ENCODE measurements at regions not wholly inside any gene's neighbourhood (a gene's known extent, or its start where the extent isn't known, plus 50 kb on each side); places are given as distances from the start of the nearest gene placed in this dataset.

DNA sequence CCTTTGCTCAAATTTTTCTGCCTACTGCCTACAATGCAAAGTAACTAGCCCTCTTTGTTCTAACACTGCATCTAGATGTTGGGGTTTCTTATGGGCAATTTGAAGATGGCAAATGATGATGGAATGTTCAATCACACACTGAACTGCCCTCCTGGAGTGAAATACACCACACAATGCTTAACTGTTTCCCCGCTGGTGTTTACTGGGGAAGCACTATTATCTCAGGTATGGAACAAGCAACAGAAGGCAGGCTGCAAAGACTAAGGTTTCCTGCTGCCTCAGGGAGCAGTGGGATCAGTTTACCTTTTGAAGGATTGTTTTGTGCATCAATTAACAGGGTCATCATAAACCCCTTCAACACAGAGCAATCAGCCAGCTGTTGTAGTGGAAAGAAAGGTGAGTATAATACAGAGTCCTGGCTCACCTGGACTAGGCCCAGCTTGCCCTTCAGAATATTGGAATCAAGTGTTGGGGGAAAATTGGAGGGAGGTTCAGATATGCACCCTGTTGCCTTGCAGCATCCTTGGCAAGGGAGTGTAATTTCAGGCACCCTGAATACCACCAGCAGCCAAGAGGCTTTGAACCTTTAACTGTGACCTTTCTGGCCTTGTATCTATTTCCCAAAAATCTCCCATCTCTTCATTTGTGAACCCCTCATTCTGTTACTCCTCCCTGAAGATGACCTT is 105.4 kb upstream of the CDH11 start:
- Histone ChIP-seq H3K27ac (ENCODE audit: insufficient read depth, low read length) (no peak overlapping the region), H3K9me1 (ENCODE audit: insufficient read depth, low read length) (no peaks in the 10 kb centered on the region), H3K27me3 (ENCODE audit: control insufficient read depth, insufficient read depth, low read length) (no peaks in the 10 kb centered on the region), H4K5ac (ENCODE audit: low read depth, low read length) (no peak overlapping the region), H2AK5ac (ENCODE audit: low read depth, low read length) (no peak overlapping the region), H3K4me3 (ENCODE audit: insufficient read depth, low read depth, low read length) (no peak overlapping the region), H3K36me3 (ENCODE audit: control insufficient read depth, insufficient read depth, low read length) (no peaks in the 10 kb centered on the region), H3K4me2 (ENCODE audit: low read depth, low read length) (no peak overlapping the region), H2BK5ac (ENCODE audit: low read depth, low read length, poor library complexity, severe bottlenecking) (no peak overlapping the region), H2BK15ac (ENCODE audit: low read depth, low read length) (no peak overlapping the region), H4K20me1 (ENCODE audit: insufficient read depth, low read length) (no peaks in the 10 kb centered on the region), H4K91ac (ENCODE audit: insufficient read depth, low read depth, low read length) (no peak overlapping the region), H2AFZ (replicated peaks; ENCODE audit: low read length, poor library complexity) (no peak overlapping the region), H2BK20ac (ENCODE audit: low read depth, low read length) (no peak overlapping the region), H3K4me1 (ENCODE audit: control insufficient read depth, insufficient read depth, low read length) (peaks cover 4% of the 10 kb centered on the region), H3K79me1 (ENCODE audit: low read depth in 1 of 2, low read length in 2 of 2) (no peaks in the 10 kb centered on the region), H3K18ac (ENCODE audit: low read depth, low read length) (no peak overlapping the region), H3K23ac (ENCODE audit: low read depth, low read length) (no peak overlapping the region), H4K8ac (ENCODE audit: low read depth in 2 of 2, low read length in 2 of 2) (no peak overlapping the region), H3K9ac (ENCODE audit: low read depth, low read length) (no peak overlapping the region), H2BK120ac (ENCODE audit: low read depth, low read length) (no peak overlapping the region), H3K4ac (ENCODE audit: low read depth, low read length) (no peak overlapping the region), H3K56ac (ENCODE audit: extremely low read depth, insufficient read depth, low read length) (no peak overlapping the region), H3K14ac (replicated peaks; ENCODE audit: low read depth, low read length) (no peak overlapping the region), H2AK9ac (replicated peaks; ENCODE audit: low read depth, low read length, poor library complexity) (no peak overlapping the region), H3K9me3 (ENCODE audit: control insufficient read depth, insufficient read depth, low read length) (no peaks in the 10 kb centered on the region)
- BruUV-seq (replicated peaks), result no TSS peak
- intact Hi-C loops (cut with micrococcal nuclease) (no loop called here), in situ Hi-C loops (cut with MboI; ENCODE audit: low sequenced_read_pairs) (no loop called here), dilution Hi-C loops (cut with HindIII; ENCODE audit: low sequenced_read_pairs, unreplicated experiment) (no loop called here)
- DNase-seq (no peak), ATAC-seq (ENCODE audit: low read depth) (no peak)
- TF ChIP-seq BHLHE40 (IDR thresholded peaks at IDR 0.05; ENCODE audit: low read depth, low read length), result no peak
- TF ChIP-seq FOS (IDR thresholded peaks at IDR 0.05; ENCODE audit: low read depth, low read length), result no peak
- CTCF ChIA-PET, result no interaction called here
- WGBS, 2 experiments (ENCODE audit: extremely low coverage in 2 of 2, insufficient read length in 1 of 2), result no CpG with 5 or more reads among the region's 1 CpG
- POLR2A ChIA-PET (ENCODE audit: unreplicated experiment), result no interaction called here
